GM12873 (cell line): ENCODE measurements at regions not wholly inside any gene's neighbourhood (a gene's known extent, or its start where the extent isn't known, plus 50 kb on each side); places are given as distances from the start of the nearest gene placed in this dataset.

Source experiments
- TF ChIP-seq, protein P1 (sequence below): IDR thresholded peaks from 2 replicates; pipeline ENCODE4 v1.5.1; 2012; ENCODE audit warnings: low read depth, mild to moderate bottlenecking, moderate library complexity, low read length, control low read depth; ENCODE audit not compliant: insufficient read depth; ENCODE audit errors: missing control alignments

- TF ChIP-seq, protein P1, sequence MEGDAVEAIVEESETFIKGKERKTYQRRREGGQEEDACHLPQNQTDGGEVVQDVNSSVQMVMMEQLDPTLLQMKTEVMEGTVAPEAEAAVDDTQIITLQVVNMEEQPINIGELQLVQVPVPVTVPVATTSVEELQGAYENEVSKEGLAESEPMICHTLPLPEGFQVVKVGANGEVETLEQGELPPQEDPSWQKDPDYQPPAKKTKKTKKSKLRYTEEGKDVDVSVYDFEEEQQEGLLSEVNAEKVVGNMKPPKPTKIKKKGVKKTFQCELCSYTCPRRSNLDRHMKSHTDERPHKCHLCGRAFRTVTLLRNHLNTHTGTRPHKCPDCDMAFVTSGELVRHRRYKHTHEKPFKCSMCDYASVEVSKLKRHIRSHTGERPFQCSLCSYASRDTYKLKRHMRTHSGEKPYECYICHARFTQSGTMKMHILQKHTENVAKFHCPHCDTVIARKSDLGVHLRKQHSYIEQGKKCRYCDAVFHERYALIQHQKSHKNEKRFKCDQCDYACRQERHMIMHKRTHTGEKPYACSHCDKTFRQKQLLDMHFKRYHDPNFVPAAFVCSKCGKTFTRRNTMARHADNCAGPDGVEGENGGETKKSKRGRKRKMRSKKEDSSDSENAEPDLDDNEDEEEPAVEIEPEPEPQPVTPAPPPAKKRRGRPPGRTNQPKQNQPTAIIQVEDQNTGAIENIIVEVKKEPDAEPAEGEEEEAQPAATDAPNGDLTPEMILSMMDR = no peak
Observed at GRCh38 chr6:144651234-144651633, 366.1 kb downstream of the UTRN start.

- TF ChIP-seq, protein P1 = no peak
Observed at GRCh38 chr6:144652292-144652891, 367.3 kb downstream of the UTRN start.

DNA sequence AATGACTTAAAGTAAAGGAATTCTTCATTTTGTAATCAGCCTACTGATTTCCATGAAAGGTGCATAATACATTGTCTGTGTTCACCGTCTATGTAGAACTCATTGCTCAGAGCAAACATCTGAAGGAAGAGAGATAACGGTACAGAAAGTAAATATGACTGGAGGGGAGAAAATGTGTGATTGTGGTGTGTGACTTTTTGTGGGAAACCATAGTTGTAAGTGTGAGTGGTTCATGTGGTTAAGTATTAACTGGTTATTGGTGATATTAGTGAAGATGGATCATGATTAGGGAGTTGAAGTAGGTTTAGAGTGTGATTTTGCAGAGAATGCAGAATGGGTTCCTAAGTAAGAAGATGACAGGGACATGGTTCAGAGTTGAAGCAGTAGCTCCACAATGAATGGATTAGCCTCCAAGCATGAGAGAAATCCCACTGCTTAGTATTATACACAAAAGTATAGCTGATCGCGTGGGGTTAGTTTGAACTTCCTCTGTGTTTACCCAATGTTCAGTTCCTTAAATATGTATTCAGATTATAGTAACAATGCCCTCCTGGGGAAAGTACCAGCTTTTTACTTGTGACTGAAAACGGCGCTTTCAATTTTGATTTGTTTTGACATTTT is 368.9 kb downstream of the UTRN start:
- TF ChIP-seq, protein P1 = no peak

GRCh38 chr6:144654506-144654905 is 369.4 kb downstream of the UTRN start:
- TF ChIP-seq, protein P1 = no peak

DNA sequence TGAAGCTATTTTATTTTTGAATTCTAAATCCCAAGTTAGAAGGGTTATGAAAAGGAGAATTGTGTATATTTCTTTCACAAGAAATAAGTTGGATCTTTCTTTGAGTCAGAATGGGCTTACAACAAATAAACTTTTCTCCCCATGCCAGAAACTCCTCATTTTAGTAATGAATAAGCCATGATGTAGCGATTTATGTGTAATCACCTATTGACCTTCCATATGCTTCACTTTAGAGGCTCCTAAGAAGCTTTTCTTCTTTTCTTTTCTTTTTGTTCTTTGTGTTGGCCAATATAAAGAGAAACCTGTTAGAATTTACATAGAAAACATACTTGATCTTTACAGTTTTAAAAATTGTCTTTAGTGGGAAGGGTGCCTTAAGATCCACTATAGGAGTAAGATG is 370.2 kb downstream of the UTRN start:
- TF ChIP-seq, protein P1 = no peak

DNA sequence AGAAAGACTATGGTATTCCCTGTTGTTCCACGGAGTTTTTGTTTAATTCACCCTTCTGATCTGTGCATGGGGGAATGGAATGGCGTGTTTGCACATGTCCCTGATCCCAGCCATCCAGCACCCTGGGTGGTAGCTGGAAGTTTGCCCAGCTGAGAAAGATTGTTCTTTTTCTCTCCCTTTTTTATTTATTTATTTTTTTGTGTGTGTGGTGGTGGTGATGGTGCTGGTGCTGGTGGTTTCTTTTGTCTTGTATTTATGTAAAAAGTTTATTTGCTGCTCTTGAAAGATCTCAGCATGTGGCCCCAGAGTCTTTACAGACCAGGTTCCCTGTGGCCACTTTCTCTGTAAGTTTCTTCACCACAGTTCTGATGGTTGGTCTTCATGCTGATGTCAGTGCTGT is 372.6 kb downstream of the UTRN start:
- TF ChIP-seq, protein P1 = no peak

GRCh38 chr6:144659202-144660182 is 374.4 kb downstream of the UTRN start:
- TF ChIP-seq, protein P1 = no peak
